ENCODE measurements at regions not wholly inside any gene's neighbourhood (a gene's known extent, or its start where the extent isn't known, plus 50 kb on each side); places are given as distances from the start of the nearest gene placed in this dataset.

GRCh38 chr10:120982507-120982906, 131.3 kb downstream of the WDR11 start:
- TF ChIP-seq, protein P1, sequence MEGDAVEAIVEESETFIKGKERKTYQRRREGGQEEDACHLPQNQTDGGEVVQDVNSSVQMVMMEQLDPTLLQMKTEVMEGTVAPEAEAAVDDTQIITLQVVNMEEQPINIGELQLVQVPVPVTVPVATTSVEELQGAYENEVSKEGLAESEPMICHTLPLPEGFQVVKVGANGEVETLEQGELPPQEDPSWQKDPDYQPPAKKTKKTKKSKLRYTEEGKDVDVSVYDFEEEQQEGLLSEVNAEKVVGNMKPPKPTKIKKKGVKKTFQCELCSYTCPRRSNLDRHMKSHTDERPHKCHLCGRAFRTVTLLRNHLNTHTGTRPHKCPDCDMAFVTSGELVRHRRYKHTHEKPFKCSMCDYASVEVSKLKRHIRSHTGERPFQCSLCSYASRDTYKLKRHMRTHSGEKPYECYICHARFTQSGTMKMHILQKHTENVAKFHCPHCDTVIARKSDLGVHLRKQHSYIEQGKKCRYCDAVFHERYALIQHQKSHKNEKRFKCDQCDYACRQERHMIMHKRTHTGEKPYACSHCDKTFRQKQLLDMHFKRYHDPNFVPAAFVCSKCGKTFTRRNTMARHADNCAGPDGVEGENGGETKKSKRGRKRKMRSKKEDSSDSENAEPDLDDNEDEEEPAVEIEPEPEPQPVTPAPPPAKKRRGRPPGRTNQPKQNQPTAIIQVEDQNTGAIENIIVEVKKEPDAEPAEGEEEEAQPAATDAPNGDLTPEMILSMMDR (conservative IDR thresholded peaks at IDR 0.05; ENCODE audit: low read length): no peak
- no peak for TF ChIP-seq EZH2phosphoT487 (IDR thresholded peaks at IDR 0.05; ENCODE audit: borderline replicate concordance)
